DOHH2 (cell line): ENCODE measurements at regions not wholly inside any gene's neighbourhood (a gene's known extent, or its start where the extent isn't known, plus 50 kb on each side); places are given as distances from the start of the nearest gene placed in this dataset.

Experiments
- H3F3A ChIP-seq: fragments of 200-600 bp; sonication (generic), shearing (Covaris generic); 2 replicates; pipeline ENCODE4 v1.6.0; 2016; ENCODE audit warnings: antibody characterized with exemption, mild to moderate bottlenecking; ENCODE audit not compliant: control insufficient read depth, insufficient read depth
- H3K27ac ChIP-seq: fragments of 200-600 bp; sonication (generic); 2 replicates; pipeline ENCODE4 v1.5.1; 2014; ENCODE audit warnings: low read depth, mild to moderate bottlenecking, low read length, moderate library complexity
- H3K27me3 ChIP-seq: fragments of 200-600 bp; sonication (generic); 2 replicates; pipeline ENCODE4 v1.6.1; 2014; ENCODE audit warnings: mild to moderate bottlenecking, low read length, mixed read lengths; ENCODE audit not compliant: control insufficient read depth
- H3K36me3 ChIP-seq: fragments of 200-600 bp; sonication (generic); 2 replicates; pipeline ENCODE4 v1.6.1; 2014; ENCODE audit warnings: mild to moderate bottlenecking, low read length, moderate library complexity, mixed read lengths; ENCODE audit not compliant: control insufficient read depth
- H3K4me1 ChIP-seq: fragments of 200-600 bp; sonication (generic); 2 replicates; pipeline ENCODE4 v1.6.1; 2014; ENCODE audit warnings: mild to moderate bottlenecking, low read length, mixed read lengths; ENCODE audit not compliant: control insufficient read depth
- H3K4me2 ChIP-seq: fragments of 200-600 bp; sonication (generic); 2 replicates; pipeline ENCODE4 v1.6.0; 2014; ENCODE audit warnings: mild to moderate bottlenecking, low read length, moderate library complexity
- H3K4me3 ChIP-seq: fragments of 200-600 bp; sonication (generic); 2 replicates; pipeline ENCODE4 v1.5.1; 2014; ENCODE audit warnings: mild to moderate bottlenecking, low read length, mixed read lengths
- H3K79me2 ChIP-seq: fragments of 200-600 bp; sonication (generic); 2 replicates; pipeline ENCODE4 v1.6.1; 2014; ENCODE audit warnings: mild to moderate bottlenecking, low read length, mixed read lengths; ENCODE audit not compliant: control insufficient read depth
- H3K9me2 ChIP-seq: fragments of 200-600 bp; sonication (generic); replicated peaks from 2 replicates; pipeline ENCODE4 v1.6.1; 2014; ENCODE audit warnings: mild to moderate bottlenecking, low read length, mixed read lengths; ENCODE audit not compliant: control insufficient read depth
- H3K9me3 ChIP-seq: fragments of 200-600 bp; sonication (generic); 2 replicates; pipeline ENCODE4 v1.6.1; 2014; ENCODE audit warnings: antibody characterized with exemption, low read length, mixed read lengths; ENCODE audit not compliant: control insufficient read depth, insufficient read depth
- H4K20me1 ChIP-seq: fragments of 200-600 bp; sonication (generic); 2 replicates; pipeline ENCODE4 v1.6.0; 2014; ENCODE audit warnings: low read depth, mild to moderate bottlenecking, antibody characterized with exemption, low read length, moderate library complexity; ENCODE audit not compliant: control insufficient read depth, insufficient read depth
- CTCF ChIP-seq: fragments of 200-600 bp; sonication (generic); IDR thresholded peaks from one replicate; pipeline ENCODE4 v1.5.1; 2014; ENCODE audit warnings: antibody characterized with exemption, mild to moderate bottlenecking, low read depth, low read length; ENCODE audit not compliant: poor library complexity, severe bottlenecking
- EZH2phosphoT487 ChIP-seq: fragments of 200-600 bp; sonication (generic); IDR thresholded peaks from 2 replicates; pipeline ENCODE4 v1.6.1; 2017; ENCODE audit warnings: borderline replicate concordance, mild to moderate bottlenecking, antibody characterized with exemption, low read length, moderate library complexity, mixed read lengths

- Histone ChIP-seq H3K4me3 (no peak overlapping the region), H3K36me3 (no peaks in the 10 kb centered on the region), H3K9me2 (no peaks in the 10 kb centered on the region), H3K27ac (no peak overlapping the region), H3K79me2 (no peaks in the 10 kb centered on the region), H4K20me1 (no peaks in the 10 kb centered on the region), H3K27me3 (no peaks in the 10 kb centered on the region), H3K4me1 (no peaks in the 10 kb centered on the region), H3K4me2 (no peak overlapping the region), H3F3A (no peaks in the 10 kb centered on the region), H3K9me3 (no peaks in the 10 kb centered on the region)
- TF ChIP-seq EZH2phosphoT487 (no peak), CTCF (no peak)
Measured at GRCh38 chrX:81875800-81876199, 673.9 kb downstream of the SH3BGRL start.

- Histone ChIP-seq H3K27me3 (no peaks in the 10 kb centered on the region), H3F3A (no peaks in the 10 kb centered on the region)
Measured at GRCh38 chrX:81876437-81876836, 674.5 kb downstream of the SH3BGRL start.

GRCh38 chrX:81890521-81890920 lies 688.6 kb downstream of the SH3BGRL start:
- H3K79me2 ChIP-seq = no peaks in the 10 kb centered on the region
- TF ChIP-seq CTCF (no peak), EZH2phosphoT487 (no peak)
- no peak overlapping the region for H3K27ac ChIP-seq
- no peaks in the 10 kb centered on the region for H3K27me3 ChIP-seq
- H3K4me1 ChIP-seq = no peaks in the 10 kb centered on the region
- H3K9me3 ChIP-seq = no peaks in the 10 kb centered on the region
- H4K20me1 ChIP-seq = no peaks in the 10 kb centered on the region
- no peak overlapping the region for H3K4me2 ChIP-seq
- no peak overlapping the region for H3K4me3 ChIP-seq
- H3K9me2 ChIP-seq = no peaks in the 10 kb centered on the region
- no peaks in the 10 kb centered on the region for H3F3A ChIP-seq
- no peaks in the 10 kb centered on the region for H3K36me3 ChIP-seq

More at GRCh38 chrX:81876437-81876836, 674.5 kb downstream of the SH3BGRL start:
- no peak overlapping the region for H3K4me3 ChIP-seq
- H3K27ac ChIP-seq = no peak overlapping the region
- H4K20me1 ChIP-seq = no peaks in the 10 kb centered on the region
- no peaks in the 10 kb centered on the region for H3K79me2 ChIP-seq
- H3K4me2 ChIP-seq = no peak overlapping the region
- H3K36me3 ChIP-seq = no peaks in the 10 kb centered on the region
- H3K4me1 ChIP-seq = no peaks in the 10 kb centered on the region
- no peaks in the 10 kb centered on the region for H3K9me3 ChIP-seq
- no peaks in the 10 kb centered on the region for H3K9me2 ChIP-seq
- TF ChIP-seq EZH2phosphoT487 = no peak
- TF ChIP-seq CTCF = no peak

- Histone ChIP-seq H4K20me1 (no peaks in the 10 kb centered on the region), H3K4me1 (no peaks in the 10 kb centered on the region), H3K36me3 (no peaks in the 10 kb centered on the region), H3K4me2 (no peak overlapping the region), H3F3A (no peaks in the 10 kb centered on the region), H3K79me2 (no peaks in the 10 kb centered on the region), H3K27ac (no peak overlapping the region), H3K4me3 (no peak overlapping the region), H3K27me3 (no peaks in the 10 kb centered on the region), H3K9me2 (no peaks in the 10 kb centered on the region), H3K9me3 (no peaks in the 10 kb centered on the region)
- no peak for TF ChIP-seq CTCF
- no peak for TF ChIP-seq EZH2phosphoT487
Measured at GRCh38 chrX:81900522-81900921, 698.6 kb downstream of the SH3BGRL start.
